HEK293 (cell line): ENCODE measurements at regions not wholly inside any gene's neighbourhood (a gene's known extent, or its start where the extent isn't known, plus 50 kb on each side); places are given as distances from the start of the nearest gene placed in this dataset.

Source experiments
- PBX3 ChIP-seq: sonication (generic); formaldehyde crosslinking; IDR thresholded peaks from 2 replicates; pipeline ENCODE4 v1.8.1; 2022; ENCODE audit warnings: mild to moderate bottlenecking, moderate library complexity, missing genetic modification reagents
- PRDM1 ChIP-seq: fragments of 450-650 bp; formaldehyde crosslinking; IDR thresholded peaks from 2 replicates; pipeline ENCODE4; 2016; ENCODE audit warnings: missing biosample characterization, missing genetic modification characterization
- PRDM10 ChIP-seq: fragments of 450-650 bp; formaldehyde crosslinking; IDR thresholded peaks from 2 replicates; pipeline ENCODE4 v1.5.1; 2016; ENCODE audit warnings: missing biosample characterization, missing genetic modification characterization
- ZBTB49 ChIP-seq: fragments of 450-650 bp; formaldehyde crosslinking; IDR thresholded peaks from 2 replicates; pipeline ENCODE4 v1.5.1; 2016; ENCODE audit warnings: missing biosample characterization, missing genetic modification characterization, low read depth
- ZNF560 ChIP-seq: fragments of 450-650 bp; formaldehyde crosslinking; IDR thresholded peaks from 2 replicates; pipeline ENCODE4 v1.5.1; 2017; ENCODE audit warnings: missing biosample characterization, missing genetic modification characterization, borderline replicate concordance
- ZNF777 ChIP-seq: fragments of 450-650 bp; formaldehyde crosslinking; IDR thresholded peaks from 2 replicates; pipeline ENCODE4 v1.5.1; 2017; ENCODE audit warnings: missing biosample characterization, missing genetic modification characterization, borderline replicate concordance
- TF ChIP-seq, protein P1 (sequence below): fragments of 450-650 bp; formaldehyde crosslinking; IDR thresholded peaks from 2 replicates; pipeline ENCODE4 v1.5.1; 2016; ENCODE audit warnings: missing biosample characterization, missing genetic modification characterization
- TF ChIP-seq, protein P2 (sequence below): fragments of 450-650 bp; formaldehyde crosslinking; conservative IDR thresholded peaks from 2 replicates; pipeline ENCODE4 v1.5.1; 2016; ENCODE audit warnings: low read depth, missing biosample characterization, missing genetic modification characterization

- TF ChIP-seq PBX3 (CRISPR knock-in tag) (no peak), ZNF560 (no peak), ZNF777 (no peak), PRDM10 (tag by site-specific recombination) (no peak), PRDM1 (tag by site-specific recombination) (no peak), ZBTB49 (tag by site-specific recombination) (no peak)
- TF ChIP-seq, protein P1, sequence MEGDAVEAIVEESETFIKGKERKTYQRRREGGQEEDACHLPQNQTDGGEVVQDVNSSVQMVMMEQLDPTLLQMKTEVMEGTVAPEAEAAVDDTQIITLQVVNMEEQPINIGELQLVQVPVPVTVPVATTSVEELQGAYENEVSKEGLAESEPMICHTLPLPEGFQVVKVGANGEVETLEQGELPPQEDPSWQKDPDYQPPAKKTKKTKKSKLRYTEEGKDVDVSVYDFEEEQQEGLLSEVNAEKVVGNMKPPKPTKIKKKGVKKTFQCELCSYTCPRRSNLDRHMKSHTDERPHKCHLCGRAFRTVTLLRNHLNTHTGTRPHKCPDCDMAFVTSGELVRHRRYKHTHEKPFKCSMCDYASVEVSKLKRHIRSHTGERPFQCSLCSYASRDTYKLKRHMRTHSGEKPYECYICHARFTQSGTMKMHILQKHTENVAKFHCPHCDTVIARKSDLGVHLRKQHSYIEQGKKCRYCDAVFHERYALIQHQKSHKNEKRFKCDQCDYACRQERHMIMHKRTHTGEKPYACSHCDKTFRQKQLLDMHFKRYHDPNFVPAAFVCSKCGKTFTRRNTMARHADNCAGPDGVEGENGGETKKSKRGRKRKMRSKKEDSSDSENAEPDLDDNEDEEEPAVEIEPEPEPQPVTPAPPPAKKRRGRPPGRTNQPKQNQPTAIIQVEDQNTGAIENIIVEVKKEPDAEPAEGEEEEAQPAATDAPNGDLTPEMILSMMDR, result no peak
- TF ChIP-seq, protein P2, sequence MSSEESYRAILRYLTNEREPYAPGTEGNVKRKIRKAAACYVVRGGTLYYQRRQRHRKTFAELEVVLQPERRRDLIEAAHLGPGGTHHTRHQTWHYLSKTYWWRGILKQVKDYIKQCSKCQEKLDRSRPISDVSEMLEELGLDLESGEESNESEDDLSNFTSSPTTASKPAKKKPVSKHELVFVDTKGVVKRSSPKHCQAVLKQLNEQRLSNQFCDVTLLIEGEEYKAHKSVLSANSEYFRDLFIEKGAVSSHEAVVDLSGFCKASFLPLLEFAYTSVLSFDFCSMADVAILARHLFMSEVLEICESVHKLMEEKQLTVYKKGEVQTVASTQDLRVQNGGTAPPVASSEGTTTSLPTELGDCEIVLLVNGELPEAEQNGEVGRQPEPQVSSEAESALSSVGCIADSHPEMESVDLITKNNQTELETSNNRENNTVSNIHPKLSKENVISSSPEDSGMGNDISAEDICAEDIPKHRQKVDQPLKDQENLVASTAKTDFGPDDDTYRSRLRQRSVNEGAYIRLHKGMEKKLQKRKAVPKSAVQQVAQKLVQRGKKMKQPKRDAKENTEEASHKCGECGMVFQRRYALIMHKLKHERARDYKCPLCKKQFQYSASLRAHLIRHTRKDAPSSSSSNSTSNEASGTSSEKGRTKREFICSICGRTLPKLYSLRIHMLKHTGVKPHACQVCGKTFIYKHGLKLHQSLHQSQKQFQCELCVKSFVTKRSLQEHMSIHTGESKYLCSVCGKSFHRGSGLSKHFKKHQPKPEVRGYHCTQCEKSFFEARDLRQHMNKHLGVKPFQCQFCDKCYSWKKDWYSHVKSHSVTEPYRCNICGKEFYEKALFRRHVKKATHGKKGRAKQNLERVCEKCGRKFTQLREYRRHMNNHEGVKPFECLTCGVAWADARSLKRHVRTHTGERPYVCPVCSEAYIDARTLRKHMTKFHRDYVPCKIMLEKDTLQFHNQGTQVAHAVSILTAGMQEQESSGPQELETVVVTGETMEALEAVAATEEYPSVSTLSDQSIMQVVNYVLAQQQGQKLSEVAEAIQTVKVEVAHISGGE (tag by site-specific recombination), result no peak
Measured at GRCh38 chr17:33990943-33991706, 264.0 kb upstream of the CCL2 start.
